Vagina (tissue), 2 donors: ENCODE measurements at regions not wholly inside any gene's neighbourhood (a gene's known extent, or its start where the extent isn't known, plus 50 kb on each side); places are given as distances from the start of the nearest gene placed in this dataset.

Source experiments
- CTCF ChIP-seq, 3 experiments: fragments of 450-650 bp in 2 of 3; fragments of 200-600 bp in 1 of 3; sonication (generic) in 1 of 3; IDR thresholded peaks; one replicate each; pipeline ENCODE4 v1.5.1; 2017 to 2019; ENCODE audit warnings: antibody characterized with exemption in 3 of 3, mild to moderate bottlenecking in 2 of 3, moderate library complexity in 2 of 3
- POLR2A ChIP-seq, 2 donors: fragments of 450-650 bp; IDR thresholded peaks; one replicate each; pipeline ENCODE4 v1.6.1; 2017; ENCODE audit warnings: antibody characterized with exemption in 2 of 2, mild to moderate bottlenecking in 2 of 2, moderate library complexity in 2 of 2
- POLR2AphosphoS5 ChIP-seq, 2 donors: sonication (generic); formaldehyde crosslinking; IDR thresholded peaks; one replicate each; pipeline ENCODE4 v1.9.0; 2017; ENCODE audit warnings: antibody characterized with exemption in 2 of 2, mild to moderate bottlenecking in 2 of 2, low read depth in 1 of 2; ENCODE audit not compliant: insufficient read depth in 1 of 2

DNA sequence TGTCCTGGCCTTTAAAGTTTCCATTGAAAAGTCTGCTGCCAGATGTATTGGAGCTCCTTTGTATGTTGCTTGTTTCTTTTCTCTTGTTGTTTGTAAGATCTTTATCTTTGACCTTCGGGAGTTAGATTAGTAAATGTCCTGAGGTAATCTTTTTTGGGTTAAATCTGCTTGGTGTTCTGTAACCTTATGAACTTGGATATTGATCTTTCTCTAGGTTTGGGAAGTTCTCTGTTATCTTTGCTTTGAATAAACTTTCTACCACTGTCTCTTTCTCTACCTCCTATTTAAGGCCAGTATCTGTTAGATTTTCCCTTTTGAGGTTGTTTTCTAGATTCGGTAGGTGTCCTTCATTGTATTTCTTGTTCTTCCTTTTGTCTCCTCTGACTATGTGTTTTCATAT is 447.8 kb downstream of the FAM133A start:
- TF ChIP-seq CTCF (IDR thresholded peaks at IDR 0.05) (no peak), POLR2A (IDR thresholded peaks at IDR 0.05) (no peak), POLR2AphosphoS5 (IDR thresholded peaks at IDR 0.05; ENCODE audit: insufficient read depth in 1 of 2, low read depth in 1 of 2) (no peak)
